GM23338 (cell line): ENCODE measurements at regions not wholly inside any gene's neighbourhood (a gene's known extent, or its start where the extent isn't known, plus 50 kb on each side); places are given as distances from the start of the nearest gene placed in this dataset.

Source experiments
- ATAC-seq: fragments of 200-7000 bp; cut with Tn5 transposase; 3 replicates; pipeline ENCODE4 v1.9.1; 2020
- DNase-seq: peaks from one replicate; pipeline ENCODE4 v3.0.0-alpha.2; 2015; ENCODE audit warnings: low spot score
- H2AFZ ChIP-seq: fragments of 200-600 bp; sonication (generic); 2 replicates; pipeline ENCODE4 v1.8.0; 2016; ENCODE audit warnings: antibody characterized with exemption, mild to moderate bottlenecking, moderate library complexity
- H3F3A ChIP-seq: fragments of 200-600 bp; sonication (generic); replicated peaks from 2 replicates; pipeline ENCODE4 v1.8.0; 2017; ENCODE audit warnings: antibody characterized with exemption, mixed run types, low read depth
- H3K27ac ChIP-seq: fragments of 200-600 bp; sonication (generic); 2 replicates; pipeline ENCODE4 v1.6.1; 2016; ENCODE audit warnings: low read depth
- H3K27me3 ChIP-seq: fragments of 200-600 bp; sonication (generic); 2 replicates; pipeline ENCODE4 v1.8.0; 2016; ENCODE audit warnings: mild to moderate bottlenecking, mixed run types, moderate library complexity; ENCODE audit not compliant: insufficient read depth
- H3K36me3 ChIP-seq: fragments of 200-600 bp; sonication (generic); 2 replicates; pipeline ENCODE4 v1.8.0; 2016; ENCODE audit warnings: mild to moderate bottlenecking; ENCODE audit not compliant: insufficient read depth
- H3K4me1 ChIP-seq: fragments of 200-600 bp; sonication (generic); 2 replicates; pipeline ENCODE4 v1.8.0; 2016; ENCODE audit warnings: mild to moderate bottlenecking, moderate library complexity; ENCODE audit not compliant: insufficient read depth
- H3K4me2 ChIP-seq: fragments of 200-600 bp; sonication (generic); 2 replicates; pipeline ENCODE4 v1.7.1; 2017; ENCODE audit warnings: mixed run types
- H3K4me3 ChIP-seq: fragments of 200-600 bp; sonication (generic); 2 replicates; pipeline ENCODE4 v1.6.1; 2016; ENCODE audit warnings: mixed run types
- H3K79me2 ChIP-seq: fragments of 200-600 bp; sonication (generic); replicated peaks from 2 replicates; pipeline ENCODE4 v1.8.0; 2017; ENCODE audit warnings: mild to moderate bottlenecking; ENCODE audit not compliant: insufficient read depth
- H3K9me2 ChIP-seq: fragments of 200-600 bp; sonication (generic); 2 replicates; pipeline ENCODE4 v1.8.0; 2017; ENCODE audit not compliant: insufficient read depth
- H4K20me1 ChIP-seq: fragments of 200-600 bp; sonication (generic); replicated peaks from 2 replicates; pipeline ENCODE4 v1.8.0; 2017; ENCODE audit warnings: mild to moderate bottlenecking; ENCODE audit not compliant: insufficient read depth
- H3K27ac Mint-ChIP-seq: 2 replicates; pipeline ENCODE4 v1.8.0; 2020; ENCODE audit warnings: inconsistent platforms, mild to moderate bottlenecking, moderate library complexity, mixed read lengths
- H3K27me3 Mint-ChIP-seq: 3 replicates; pipeline ENCODE4 v1.8.0; 2022; ENCODE audit warnings: low read depth, mild to moderate bottlenecking, moderate library complexity, mixed read lengths, inconsistent platforms; ENCODE audit not compliant: insufficient read depth, poor library complexity
- H3K36me3 Mint-ChIP-seq: 3 replicates; pipeline ENCODE4 v1.8.0; 2021; ENCODE audit warnings: low read depth, mild to moderate bottlenecking, inconsistent platforms, moderate library complexity, mixed read lengths
- H3K4me1 Mint-ChIP-seq: 3 replicates; pipeline ENCODE4 v1.8.0; 2020; ENCODE audit warnings: mild to moderate bottlenecking, inconsistent platforms, mixed read lengths
- H3K4me3 Mint-ChIP-seq: 3 replicates; pipeline ENCODE4 v1.8.0; 2021; ENCODE audit warnings: moderate library complexity, mild to moderate bottlenecking, inconsistent platforms, mixed read lengths
- H3K9me3 Mint-ChIP-seq: 3 replicates; pipeline ENCODE4 v1.8.0; 2020; ENCODE audit warnings: moderate library complexity, mild to moderate bottlenecking, inconsistent platforms, mixed read lengths
- ETS1 ChIP-seq: IDR thresholded peaks from 2 replicates; pipeline ENCODE4 v1.6.1; 2016; ENCODE audit warnings: antibody characterized with exemption
- EZH2 ChIP-seq: fragments of 200-600 bp; sonication (generic); IDR thresholded peaks from one replicate; pipeline ENCODE4 v1.8.0; 2017; ENCODE audit warnings: antibody characterized with exemption, mild to moderate bottlenecking, low read depth; ENCODE audit not compliant: unreplicated experiment
- EZH2phosphoT487 ChIP-seq: fragments of 200-600 bp; sonication (generic); IDR thresholded peaks from one replicate; pipeline ENCODE4 v1.8.1; 2018; ENCODE audit warnings: antibody characterized with exemption; ENCODE audit not compliant: unreplicated experiment
- JUNB ChIP-seq: IDR thresholded peaks from one replicate; pipeline ENCODE4 v1.6.1; 2016; ENCODE audit warnings: antibody characterized with exemption; ENCODE audit not compliant: unreplicated experiment
- NANOG ChIP-seq: IDR thresholded peaks from 2 replicates; pipeline ENCODE4 v1.6.1; 2016; ENCODE audit warnings: antibody characterized with exemption, borderline replicate concordance
- POLR2AphosphoS5 ChIP-seq: IDR thresholded peaks from 2 replicates; pipeline ENCODE4 v1.6.1; 2016; ENCODE audit warnings: antibody characterized with exemption, low read depth
- REST ChIP-seq: IDR thresholded peaks from one replicate; pipeline ENCODE4 v1.6.1; 2018; ENCODE audit warnings: antibody characterized with exemption; ENCODE audit not compliant: unreplicated experiment
- STAT1 ChIP-seq: IDR thresholded peaks from one replicate; pipeline ENCODE4 v1.6.1; 2016; ENCODE audit warnings: antibody characterized with exemption; ENCODE audit not compliant: unreplicated experiment
- ZNF114 ChIP-seq: fragments of 250-450 bp; sonication (Bioruptor Pico); IDR thresholded peaks from 2 replicates; pipeline ENCODE4 v1.5.0; 2020; ENCODE audit warnings: mild to moderate bottlenecking, moderate library complexity
- ZNF331 ChIP-seq: fragments of 250-450 bp; sonication (Bioruptor Pico); IDR thresholded peaks from 2 replicates; pipeline ENCODE4 v1.5.0; 2020; ENCODE audit warnings: low read depth, mild to moderate bottlenecking, moderate library complexity
- TF ChIP-seq, protein P1 (sequence below), 2 experiments: fragments of 200-600 bp in 1 of 2; sonication (generic) in 1 of 2; conservative IDR thresholded peaks; 2 replicates each; pipeline versions ENCODE4 v1.5.1 to v1.6.1; 2016 to 2017; ENCODE audit warnings: antibody characterized with exemption in 2 of 2, low read depth in 2 of 2, mild to moderate bottlenecking in 2 of 2, moderate library complexity in 1 of 2

GRCh38 chr5:168120401-168121137 is 170.9 kb upstream of the WWC1 start:
- ATAC-seq (no peak), DNase-seq (no peak)
- Histone ChIP-seq H3K27ac (no peak overlapping the region), H3K4me3 (no peak overlapping the region), H3K9me2 (peaks cover 3% of the 10 kb centered on the region; the same call in 1 of the 2 replicates), H3K79me2 (no peaks in the 10 kb centered on the region), H3K4me2 (no peak overlapping the region), H4K20me1 (no peaks in the 10 kb centered on the region), H3K4me1 (peaks cover 22% of the 10 kb centered on the region), H3K27me3 (no peaks in the 10 kb centered on the region), H3K36me3 (no peaks in the 10 kb centered on the region), H2AFZ (no peak overlapping the region), H3F3A (no peaks in the 10 kb centered on the region)
- Mint-ChIP-seq H3K4me3 (no peak overlapping the region), H3K9me3 (no peaks in the 10 kb centered on the region), H3K4me1 (peaks cover 27% of the 10 kb centered on the region), H3K27ac (no peak overlapping the region), H3K27me3 (peaks cover 4% of the 10 kb centered on the region), H3K36me3 (no peaks in the 10 kb centered on the region)
- TF ChIP-seq EZH2, result no peak
- no peak for TF ChIP-seq STAT1
- no peak for TF ChIP-seq POLR2AphosphoS5
- no peak for TF ChIP-seq ZNF331
- TF ChIP-seq NANOG, result no peak
- TF ChIP-seq ZNF114, result no peak
- TF ChIP-seq EZH2phosphoT487, result no peak
- TF ChIP-seq, protein P1, sequence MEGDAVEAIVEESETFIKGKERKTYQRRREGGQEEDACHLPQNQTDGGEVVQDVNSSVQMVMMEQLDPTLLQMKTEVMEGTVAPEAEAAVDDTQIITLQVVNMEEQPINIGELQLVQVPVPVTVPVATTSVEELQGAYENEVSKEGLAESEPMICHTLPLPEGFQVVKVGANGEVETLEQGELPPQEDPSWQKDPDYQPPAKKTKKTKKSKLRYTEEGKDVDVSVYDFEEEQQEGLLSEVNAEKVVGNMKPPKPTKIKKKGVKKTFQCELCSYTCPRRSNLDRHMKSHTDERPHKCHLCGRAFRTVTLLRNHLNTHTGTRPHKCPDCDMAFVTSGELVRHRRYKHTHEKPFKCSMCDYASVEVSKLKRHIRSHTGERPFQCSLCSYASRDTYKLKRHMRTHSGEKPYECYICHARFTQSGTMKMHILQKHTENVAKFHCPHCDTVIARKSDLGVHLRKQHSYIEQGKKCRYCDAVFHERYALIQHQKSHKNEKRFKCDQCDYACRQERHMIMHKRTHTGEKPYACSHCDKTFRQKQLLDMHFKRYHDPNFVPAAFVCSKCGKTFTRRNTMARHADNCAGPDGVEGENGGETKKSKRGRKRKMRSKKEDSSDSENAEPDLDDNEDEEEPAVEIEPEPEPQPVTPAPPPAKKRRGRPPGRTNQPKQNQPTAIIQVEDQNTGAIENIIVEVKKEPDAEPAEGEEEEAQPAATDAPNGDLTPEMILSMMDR (conservative IDR thresholded peaks at IDR 0.05; ENCODE audit: low read depth in 2 of 2), result no peak
- TF ChIP-seq JUNB, result no peak
- no peak for TF ChIP-seq REST
- TF ChIP-seq ETS1, result no peak
